SIG-M5 (cell line): ENCODE measurements at regions not wholly inside any gene's neighbourhood (a gene's known extent, or its start where the extent isn't known, plus 50 kb on each side); places are given as distances from the start of the nearest gene placed in this dataset.

ENCODE experiments used
- DNase-seq: peaks from one replicate; lab custom pipeline; 2025; lab: John Stamatoyannopoulos, UW

- DNase-seq: no peak
Observed at GRCh38 chr2:217722883-217723472, 279.8 kb downstream of the TNS1 start.

GRCh38 chr2:217717646-217718045, 285.1 kb downstream of the TNS1 start:
- no peak for DNase-seq

- no peak for DNase-seq
Observed at GRCh38 chr2:217715484-217715883, 287.3 kb downstream of the TNS1 start.

DNA sequence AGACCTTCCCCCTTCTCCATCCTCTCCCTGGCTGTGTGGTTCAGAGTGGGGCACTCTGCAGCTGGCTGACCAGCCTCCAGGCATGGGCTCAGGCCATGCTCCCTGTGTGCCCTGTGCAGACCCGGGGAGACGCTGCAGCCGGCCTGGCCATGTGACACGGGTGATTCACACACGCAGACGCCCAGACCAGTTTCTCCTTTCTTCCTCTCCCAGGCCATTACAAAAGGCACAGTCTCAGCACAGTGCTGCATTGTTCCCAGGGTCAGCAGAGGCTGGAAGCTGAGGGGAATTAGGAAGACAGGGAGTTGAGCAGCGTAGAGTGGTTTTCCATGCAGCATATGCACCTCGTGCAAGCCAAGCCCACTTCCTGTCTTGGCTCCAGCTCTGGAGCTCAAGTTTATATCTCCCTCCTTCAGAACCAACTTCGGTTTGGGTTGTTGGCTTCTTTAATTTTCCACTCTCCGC, 288.5 kb downstream of the TNS1 start:
- no peak for DNase-seq

- DNase-seq: peak; percentile 44
Observed at GRCh38 chr2:217713395-217714286, 289.2 kb downstream of the TNS1 start.

- no peak for DNase-seq
Observed at GRCh38 chr2:217712431-217712830, 290.4 kb downstream of the TNS1 start.

- DNase-seq: no peak
Observed at GRCh38 chr2:217711188-217711587, 291.6 kb downstream of the TNS1 start.

DNA sequence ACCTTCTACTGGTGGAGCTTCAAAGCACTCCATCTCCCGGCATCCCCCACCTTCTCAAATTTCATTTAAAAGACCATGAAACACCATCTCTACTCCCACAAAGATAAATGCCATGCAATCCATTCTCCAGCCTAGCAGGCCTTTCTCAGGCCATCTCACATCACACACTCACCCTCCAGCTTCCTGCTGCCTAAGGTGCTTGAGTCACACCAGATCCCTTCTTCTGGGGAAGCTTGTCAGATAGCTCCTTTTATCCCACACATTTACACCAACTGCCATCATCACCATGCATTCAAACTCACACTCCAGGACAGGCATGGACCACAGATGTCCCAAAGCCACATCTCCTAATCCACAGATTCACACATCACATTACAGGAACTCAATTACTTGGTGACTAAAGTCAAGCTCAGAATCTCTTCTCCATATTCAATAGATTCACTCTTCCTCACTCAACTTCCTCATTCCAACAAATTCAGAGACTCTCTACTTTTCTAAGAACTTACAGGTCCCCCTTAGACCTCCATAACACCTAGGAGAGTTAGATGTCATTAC, 292.5 kb downstream of the TNS1 start:
- no peak for DNase-seq

DNA sequence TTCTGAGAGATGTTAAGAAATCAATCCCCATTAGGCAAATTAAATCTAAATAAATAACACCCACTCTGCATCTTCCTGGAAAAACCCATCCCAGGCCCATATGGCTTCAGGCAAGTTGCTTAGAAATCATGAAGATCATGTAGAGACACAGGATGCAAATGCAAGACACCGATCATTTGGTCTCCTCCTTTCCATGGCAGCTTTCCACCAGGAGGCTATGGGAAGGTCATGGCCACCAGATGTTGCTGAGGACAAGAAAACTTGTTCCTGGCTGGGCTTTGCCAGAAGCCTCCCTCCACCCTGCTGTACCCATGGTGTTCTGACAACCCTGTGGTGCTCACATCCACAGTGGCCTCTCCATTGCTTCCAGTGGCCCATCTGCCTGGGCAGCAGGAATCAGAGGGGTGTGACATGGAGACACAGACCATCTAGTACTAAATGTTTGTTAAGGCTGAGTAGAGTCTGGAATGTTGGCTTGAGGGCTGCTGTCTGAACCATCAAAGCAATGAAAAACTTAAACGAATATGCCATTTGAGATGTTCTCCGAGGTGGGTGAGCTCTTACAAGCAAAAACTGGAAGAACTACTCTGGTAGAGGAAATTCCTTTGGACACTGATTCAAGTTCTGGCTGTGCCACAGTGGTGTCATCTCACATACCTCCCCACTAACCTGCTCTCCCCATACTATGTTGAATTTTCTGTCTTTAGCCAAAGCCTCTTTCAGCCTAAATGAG, 293.2 kb downstream of the TNS1 start:
- no peak for DNase-seq

DNA sequence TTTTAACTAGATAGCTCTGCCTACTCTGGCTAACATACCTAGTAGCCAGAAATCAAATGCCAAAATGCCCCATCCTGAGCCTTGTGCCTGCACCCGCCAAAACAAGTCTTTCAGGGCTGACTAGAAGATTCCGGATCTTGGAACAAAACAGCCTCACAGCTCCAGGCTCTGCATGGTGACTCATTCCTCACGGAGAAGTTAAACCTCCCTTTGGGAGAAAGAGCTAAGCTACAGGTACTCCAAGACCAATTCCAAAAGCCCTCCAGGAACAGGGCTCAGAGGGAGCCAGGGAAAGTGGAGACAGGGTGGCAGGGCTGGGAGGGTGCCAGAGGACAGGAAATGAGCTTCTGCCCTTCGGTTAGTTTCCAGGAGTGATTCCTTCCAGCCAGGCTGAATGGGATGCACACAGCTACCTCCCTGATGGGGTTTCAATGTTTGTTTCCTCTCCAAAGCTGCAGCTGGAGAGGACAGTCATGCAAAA, 295.6 kb downstream of the TNS1 start:
- no peak for DNase-seq

- DNase-seq: no peak
Observed at GRCh38 chr2:217706513-217706912, 296.3 kb downstream of the TNS1 start.

DNA sequence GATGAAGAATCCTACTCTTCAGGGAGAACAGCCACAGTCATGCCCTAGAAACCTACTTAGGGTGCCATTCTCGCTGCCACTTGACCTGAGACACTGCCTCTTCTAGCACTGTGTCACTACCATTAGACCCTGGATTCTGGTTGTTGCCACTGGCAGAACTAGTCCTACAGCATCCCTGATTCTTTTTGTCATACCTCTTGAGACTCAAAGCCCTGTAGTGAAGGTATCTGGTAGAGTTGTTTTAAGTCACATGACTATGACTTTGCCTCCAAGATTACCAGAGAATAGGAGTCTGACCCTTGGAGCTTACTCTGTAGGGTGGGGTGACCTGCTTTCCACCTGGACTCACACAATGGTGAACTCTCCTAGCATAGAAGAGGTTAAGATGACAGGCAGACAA, 296.7 kb downstream of the TNS1 start:
- DNase-seq: no peak

GRCh38 chr2:217705461-217705860, 297.3 kb downstream of the TNS1 start:
- no peak for DNase-seq

DNA sequence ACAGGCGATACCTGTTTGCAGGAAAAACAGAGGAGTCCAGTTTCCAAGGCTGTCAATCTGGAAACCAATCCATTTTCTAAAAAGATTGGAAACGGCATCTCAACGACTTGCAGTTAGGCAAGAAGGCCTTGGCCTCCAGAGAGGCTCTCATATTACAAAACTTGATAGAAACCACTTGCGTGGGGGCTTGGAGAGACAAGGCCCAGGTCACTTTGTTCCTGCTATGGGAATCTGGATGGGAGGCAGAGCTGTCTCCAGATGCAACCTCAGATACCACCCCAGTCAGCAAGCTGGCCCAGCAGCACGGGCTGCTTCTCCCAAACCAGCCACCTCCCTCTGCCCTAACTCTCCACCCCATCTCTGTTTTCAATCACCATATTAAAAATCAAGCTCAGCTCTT, 298.8 kb downstream of the TNS1 start:
- DNase-seq: no peak

DNA sequence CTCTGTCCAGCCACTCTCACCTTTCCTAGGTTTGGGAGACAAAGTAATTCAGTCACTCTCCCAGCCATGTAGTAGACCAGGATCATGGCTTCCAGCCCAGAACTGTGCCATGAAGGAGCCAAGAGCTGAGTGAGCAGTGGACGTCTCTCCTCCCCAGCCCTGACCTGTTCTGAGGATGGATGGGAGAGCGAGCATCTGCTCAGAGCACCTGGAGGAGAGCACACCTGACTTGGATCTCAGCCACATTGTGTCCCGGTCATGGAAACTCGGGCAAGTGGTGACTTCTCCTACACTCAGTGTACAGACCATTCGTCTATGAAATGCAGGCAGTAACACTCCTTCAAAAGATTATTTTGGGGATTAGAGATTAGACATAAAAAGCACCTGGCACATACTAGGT, 299.7 kb downstream of the TNS1 start:
- DNase-seq: no peak

- no peak for DNase-seq
Observed at GRCh38 chr2:217701622-217702021, 301.2 kb downstream of the TNS1 start.

DNA sequence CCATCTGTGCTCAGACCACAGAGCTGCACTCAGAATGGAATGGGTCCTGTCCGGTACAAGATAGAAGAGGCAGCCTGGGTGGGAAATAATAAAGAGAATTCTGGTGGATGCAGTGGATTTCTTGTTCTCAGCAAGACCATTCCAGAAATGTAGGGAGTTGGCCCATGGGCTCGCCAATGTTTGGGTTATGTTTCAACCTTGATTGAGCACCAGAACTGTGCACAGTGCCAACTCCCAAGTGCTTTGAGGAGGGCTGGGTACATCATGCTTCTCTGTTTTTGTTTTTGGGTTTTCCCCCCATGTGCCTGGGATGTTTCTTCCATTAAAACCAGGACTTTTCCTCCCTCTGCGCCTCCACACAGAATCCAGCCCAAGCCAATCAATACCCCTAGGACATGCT, 304.1 kb downstream of the TNS1 start:
- DNase-seq: no peak

DNA sequence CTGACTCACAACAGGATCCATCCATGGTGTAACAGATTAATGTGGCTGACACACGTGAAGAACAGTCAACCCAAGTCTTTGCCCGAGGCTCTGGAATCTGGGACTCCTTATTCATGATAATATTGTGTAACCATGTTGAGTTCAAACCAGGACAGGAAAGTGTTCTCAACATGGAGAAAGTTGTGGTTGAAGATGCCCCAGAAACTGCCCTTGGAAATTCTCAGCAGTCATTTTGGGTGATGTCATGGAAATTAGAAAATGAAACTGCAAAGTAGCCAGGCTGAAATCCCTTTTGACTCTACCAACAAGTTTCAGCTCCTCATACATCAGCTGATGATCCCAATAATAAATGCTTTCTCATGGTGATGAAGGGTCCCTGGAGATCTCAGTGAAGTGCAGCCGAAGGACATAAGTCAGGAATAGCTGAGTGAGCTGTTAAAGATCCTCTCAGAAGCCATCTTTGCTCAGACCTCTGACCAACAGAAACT, 307.7 kb downstream of the TNS1 start:
- DNase-seq: no peak

DNA sequence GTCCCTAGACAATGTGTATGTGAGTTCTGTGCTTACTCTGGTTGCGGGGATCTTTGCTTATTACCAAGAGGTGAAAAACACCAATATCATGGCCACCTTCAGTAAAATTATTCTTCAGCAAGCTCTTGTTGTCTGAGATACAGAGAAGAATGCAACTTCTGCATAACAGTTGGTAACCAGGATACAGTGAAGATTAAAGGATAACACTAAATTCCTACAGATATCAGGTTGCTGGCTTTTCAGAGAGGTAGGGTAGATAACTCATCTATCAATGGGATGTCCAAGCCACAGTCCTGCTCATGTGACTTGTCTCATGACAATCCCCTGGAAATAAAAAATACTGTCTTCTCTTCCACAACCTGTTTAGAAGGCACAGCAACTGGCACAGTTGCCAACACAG, 308.5 kb downstream of the TNS1 start:
- no peak for DNase-seq

- DNase-seq: no peak
Observed at GRCh38 chr2:217693363-217693762, 309.4 kb downstream of the TNS1 start.

DNA sequence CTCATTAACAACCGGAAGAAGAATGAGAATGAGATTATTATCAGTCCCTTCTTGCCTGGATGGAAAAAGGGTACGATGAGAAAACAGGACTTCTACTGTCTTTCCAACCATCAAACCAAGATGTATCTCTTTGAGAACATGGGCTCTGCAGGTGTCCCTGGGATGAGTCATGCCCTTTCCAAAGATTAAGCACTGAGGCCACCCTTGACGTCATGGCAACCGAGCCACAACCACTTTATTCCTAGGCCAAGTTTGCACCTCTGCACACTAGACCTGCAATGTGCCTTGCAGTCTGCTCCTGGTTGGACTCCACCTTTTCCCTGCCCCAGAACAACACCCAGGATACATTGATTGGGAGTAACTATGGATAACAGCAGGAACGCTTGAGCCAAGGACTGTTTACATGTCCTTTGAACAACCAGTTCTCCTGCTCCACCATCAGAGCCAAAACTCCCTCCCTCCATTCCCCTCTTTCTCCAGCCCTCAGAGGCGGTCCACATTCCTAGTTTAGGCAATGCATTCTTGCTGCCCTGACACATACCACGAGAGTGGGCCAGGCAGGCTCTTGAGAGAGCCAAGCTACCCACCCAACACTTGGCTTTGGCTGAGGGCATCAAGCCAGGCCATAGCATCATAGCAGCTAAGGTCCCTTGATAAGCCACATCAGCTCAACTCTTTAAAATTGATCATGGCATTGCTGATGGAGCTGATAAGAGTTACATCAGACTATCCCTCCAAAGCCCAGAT, 310.7 kb downstream of the TNS1 start:
- DNase-seq: no peak

DNA sequence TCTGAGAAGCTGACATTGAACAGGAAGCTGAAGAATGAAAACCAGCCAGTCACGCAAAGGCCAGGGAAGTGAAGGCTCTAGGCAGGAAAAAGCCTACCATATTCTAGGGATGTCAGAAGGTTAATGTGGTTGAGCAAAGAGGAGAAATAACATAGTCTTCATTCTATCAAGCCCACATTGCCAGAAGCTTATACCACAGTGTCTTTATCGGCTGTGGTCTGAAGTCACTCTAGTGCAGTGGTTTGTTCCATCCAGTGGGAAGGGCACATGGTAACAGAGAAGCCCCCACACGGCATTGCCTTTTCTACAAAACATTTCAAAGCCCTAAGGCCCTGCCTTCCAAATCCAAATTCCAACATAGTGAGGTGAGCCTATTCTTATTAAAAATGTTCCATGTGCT, 311.3 kb downstream of the TNS1 start:
- DNase-seq: no peak
